ENCODE measurements at regions not wholly inside any gene's neighbourhood (a gene's known extent, or its start where the extent isn't known, plus 50 kb on each side); places are given as distances from the start of the nearest gene placed in this dataset.

DNA sequence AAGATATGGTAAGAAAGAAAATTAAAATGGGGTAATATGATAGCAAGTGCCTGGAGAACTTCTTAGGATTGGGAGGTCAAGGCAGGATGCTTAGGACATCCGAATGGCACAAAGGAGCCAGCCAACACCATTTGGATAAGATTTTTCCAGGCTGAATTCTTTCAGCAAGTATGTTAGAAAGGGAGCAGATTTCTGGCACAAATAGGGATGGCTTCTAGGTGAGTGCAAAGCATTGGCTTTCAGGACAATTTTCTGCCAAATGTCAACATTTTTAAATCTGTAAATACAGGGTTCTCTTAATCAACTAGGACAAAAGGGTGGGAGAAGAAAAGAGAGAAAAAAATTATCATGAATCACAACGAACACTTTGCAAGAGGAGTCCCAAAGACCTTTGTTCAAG, 409.1 kb downstream of the GPAM start:
- TF ChIP-seq, protein P1, sequence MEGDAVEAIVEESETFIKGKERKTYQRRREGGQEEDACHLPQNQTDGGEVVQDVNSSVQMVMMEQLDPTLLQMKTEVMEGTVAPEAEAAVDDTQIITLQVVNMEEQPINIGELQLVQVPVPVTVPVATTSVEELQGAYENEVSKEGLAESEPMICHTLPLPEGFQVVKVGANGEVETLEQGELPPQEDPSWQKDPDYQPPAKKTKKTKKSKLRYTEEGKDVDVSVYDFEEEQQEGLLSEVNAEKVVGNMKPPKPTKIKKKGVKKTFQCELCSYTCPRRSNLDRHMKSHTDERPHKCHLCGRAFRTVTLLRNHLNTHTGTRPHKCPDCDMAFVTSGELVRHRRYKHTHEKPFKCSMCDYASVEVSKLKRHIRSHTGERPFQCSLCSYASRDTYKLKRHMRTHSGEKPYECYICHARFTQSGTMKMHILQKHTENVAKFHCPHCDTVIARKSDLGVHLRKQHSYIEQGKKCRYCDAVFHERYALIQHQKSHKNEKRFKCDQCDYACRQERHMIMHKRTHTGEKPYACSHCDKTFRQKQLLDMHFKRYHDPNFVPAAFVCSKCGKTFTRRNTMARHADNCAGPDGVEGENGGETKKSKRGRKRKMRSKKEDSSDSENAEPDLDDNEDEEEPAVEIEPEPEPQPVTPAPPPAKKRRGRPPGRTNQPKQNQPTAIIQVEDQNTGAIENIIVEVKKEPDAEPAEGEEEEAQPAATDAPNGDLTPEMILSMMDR (IDR thresholded peaks at IDR 0.05; ENCODE audit: insufficient read depth, low read depth, low read length, missing control alignments), result no peak
- DNase-seq (ENCODE audit: low read depth), result no peak
- no peak overlapping the region for H3K4me3 ChIP-seq (ENCODE audit: low read depth, low read length)

DNA sequence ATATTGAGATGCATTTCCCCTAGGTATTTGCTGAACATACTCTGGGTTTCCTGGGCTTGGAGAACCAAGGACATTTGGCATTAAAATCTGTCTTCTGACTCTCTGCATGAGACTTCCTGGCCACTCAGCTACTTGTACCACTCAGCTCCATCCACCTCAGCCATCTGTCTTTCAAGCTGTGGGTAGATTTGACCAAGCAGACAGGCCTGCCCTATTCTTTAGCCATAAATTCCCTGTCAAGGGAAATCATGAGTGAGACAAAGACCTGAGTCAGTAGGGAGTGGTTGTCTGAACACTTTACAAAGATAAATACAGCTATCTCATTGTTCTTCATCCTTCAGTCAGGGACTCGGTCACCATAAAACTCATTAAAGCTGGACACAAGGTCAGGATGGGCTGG, 399.1 kb downstream of the GPAM start:
- H3K4me3 ChIP-seq (ENCODE audit: low read depth, low read length), result no peak overlapping the region
- DNase-seq (ENCODE audit: low read depth), result no peak
- TF ChIP-seq, protein P1 (IDR thresholded peaks at IDR 0.05; ENCODE audit: insufficient read depth, low read depth, low read length, missing control alignments), result no peak

DNA sequence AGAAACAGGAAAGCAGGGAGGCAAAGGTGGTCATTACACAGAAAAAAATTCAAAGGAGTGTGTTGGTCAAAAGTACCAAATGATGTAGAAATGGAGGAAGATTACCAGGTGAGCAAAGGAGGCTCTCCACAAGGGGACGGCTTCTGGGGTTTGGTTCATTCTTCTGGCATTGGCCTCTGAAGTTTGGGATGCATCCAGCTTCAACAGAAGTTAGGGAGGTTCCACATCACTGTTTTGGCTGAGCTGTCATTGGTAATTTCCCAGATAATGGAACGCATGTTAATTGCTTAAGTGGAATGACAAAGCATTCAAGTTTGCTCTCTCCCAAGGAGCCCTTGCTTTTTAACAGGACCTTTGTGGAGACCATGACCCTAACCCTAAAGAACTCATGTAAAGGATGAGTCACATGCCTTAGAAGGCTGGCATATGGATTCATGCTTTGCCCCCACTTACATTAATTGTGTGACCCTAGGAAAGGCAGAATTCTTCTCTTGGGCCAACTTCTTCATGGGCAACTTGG, 398.6 kb downstream of the GPAM start:
- no peak for DNase-seq (ENCODE audit: low read depth)
- TF ChIP-seq, protein P1 (IDR thresholded peaks at IDR 0.05; ENCODE audit: insufficient read depth, low read depth, low read length, missing control alignments), result no peak
- H3K4me3 ChIP-seq (ENCODE audit: low read depth, low read length), result no peak overlapping the region

DNA sequence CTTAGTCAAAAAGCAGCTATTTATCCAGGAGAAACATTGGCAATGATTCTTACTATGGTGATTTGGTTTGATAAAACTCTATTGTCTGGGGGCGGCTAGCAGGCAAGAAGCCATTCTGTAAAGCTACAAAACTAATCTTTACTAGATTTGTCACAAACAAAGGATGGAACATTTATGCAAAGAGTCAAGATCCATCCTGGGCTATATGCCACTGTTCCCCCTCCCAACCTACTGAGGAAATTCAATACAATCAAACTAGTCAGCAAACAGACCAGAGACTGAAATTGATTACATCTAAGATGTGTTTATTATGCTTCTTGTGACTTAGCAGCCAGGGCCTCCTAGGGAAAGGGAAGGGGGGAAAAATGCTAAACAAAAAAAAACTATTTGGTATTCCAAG, 397.6 kb downstream of the GPAM start:
- DNase-seq (ENCODE audit: low read depth), result no peak
- TF ChIP-seq, protein P1 (IDR thresholded peaks at IDR 0.05; ENCODE audit: insufficient read depth, low read depth, low read length, missing control alignments), result no peak
- no peak overlapping the region for H3K4me3 ChIP-seq (ENCODE audit: low read depth, low read length)

DNA sequence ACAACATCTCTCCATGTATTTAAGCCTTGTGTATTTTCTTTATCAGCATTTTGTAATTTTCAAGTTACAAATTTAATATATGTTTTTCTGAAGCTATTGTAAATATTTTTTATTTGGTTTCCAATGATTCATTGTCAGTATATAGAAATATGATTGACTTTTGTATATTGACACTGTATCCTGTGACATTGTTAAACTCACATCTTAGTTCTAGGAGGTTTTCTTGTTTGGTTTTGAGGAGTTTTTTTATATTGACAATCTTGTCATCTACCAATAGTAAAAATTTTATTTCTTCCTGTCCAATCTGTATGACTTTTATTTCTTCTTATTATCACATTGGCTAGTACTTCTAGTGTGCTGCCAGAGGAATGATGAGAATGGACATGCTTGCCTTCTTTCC, 393.7 kb downstream of the GPAM start:
- TF ChIP-seq, protein P1 (IDR thresholded peaks at IDR 0.05; ENCODE audit: insufficient read depth, low read depth, low read length, missing control alignments), result no peak
- no peak for DNase-seq (ENCODE audit: low read depth)

DNA sequence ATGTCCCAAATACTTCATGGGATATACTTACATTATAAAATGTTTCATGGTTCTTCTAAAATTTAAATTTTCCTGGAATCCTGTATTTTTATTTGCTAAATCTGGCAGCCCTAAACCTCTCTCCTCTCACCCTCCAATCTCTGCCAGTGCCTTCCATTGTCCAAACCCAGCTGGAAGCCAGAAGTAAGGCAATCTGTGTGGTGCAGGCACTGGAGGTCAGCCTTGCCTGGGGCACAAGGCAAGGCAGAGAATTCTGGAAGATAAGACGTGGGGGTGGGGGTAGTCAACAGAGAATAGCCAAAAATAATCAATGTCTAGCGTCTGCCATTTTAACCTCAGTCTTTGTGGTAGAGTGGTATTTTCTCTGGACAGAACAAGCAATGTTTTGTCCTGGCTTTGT, 381.7 kb downstream of the GPAM start:
- DNase-seq (ENCODE audit: low read depth), result no peak
- H3K4me3 ChIP-seq (ENCODE audit: low read depth, low read length), result no peak overlapping the region
- TF ChIP-seq, protein P1 (IDR thresholded peaks at IDR 0.05; ENCODE audit: insufficient read depth, low read depth, low read length, missing control alignments), result no peak

More for the DNA sequence above, 393.7 kb downstream of the GPAM start:
- H3K4me3 ChIP-seq (ENCODE audit: low read depth, low read length), result no peak overlapping the region

DNA sequence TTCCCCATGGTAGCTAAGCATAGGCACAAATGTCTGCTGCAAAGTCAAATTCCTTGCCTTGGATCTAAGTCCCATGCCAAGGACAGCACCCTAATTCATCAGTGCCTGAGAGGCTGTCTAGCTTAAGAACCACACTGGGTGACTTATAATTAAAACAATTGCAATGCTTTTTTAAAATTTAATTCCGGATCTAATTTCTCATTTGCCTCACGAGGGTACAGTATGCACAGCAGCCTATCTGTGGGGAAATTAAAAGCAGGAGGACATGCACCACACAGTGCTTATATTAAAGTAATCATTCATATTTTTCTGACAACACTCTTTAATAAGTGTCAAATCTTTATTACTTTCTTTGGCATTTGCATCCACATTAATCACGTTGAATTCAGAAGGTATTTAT, 378.8 kb downstream of the GPAM start:
- H3K4me3 ChIP-seq (ENCODE audit: low read depth, low read length), result no peak overlapping the region
- no peak for DNase-seq (ENCODE audit: low read depth)
- TF ChIP-seq, protein P1 (IDR thresholded peaks at IDR 0.05; ENCODE audit: insufficient read depth, low read depth, low read length, missing control alignments), result no peak

Measured in GM12865 (cell line).